Activated B cell treated with CpG ODN at 0.5 μM for 24 hours (primary cell): ENCODE measurements at regions not wholly inside any gene's neighbourhood (a gene's known extent, or its start where the extent isn't known, plus 50 kb on each side); places are given as distances from the start of the nearest gene placed in this dataset.

ENCODE experiments used
- ATAC-seq: fragments of 200-7000 bp; cut with Tn5 transposase; one replicate; pipeline ENCODE4 v1.10.0; 2021; ENCODE audit warnings: low read depth, mild to moderate bottlenecking, moderate library complexity
- CTCF ChIA-PET: fragments of 350-600 bp; sonication (Branson Sonifier 250); formaldehyde crosslinking; loops from one replicate; lab custom pipeline; 2021; ENCODE audit warnings: antibody characterized with exemption; lab: Charles Lee
- POLR2A ChIA-PET: fragments of 350-600 bp; sonication (Branson Sonifier 250); formaldehyde crosslinking; loops from one replicate; lab custom pipeline; 2021; ENCODE audit warnings: antibody characterized with exemption; lab: Charles Lee
- DNase-seq: peaks from one replicate; pipeline ENCODE4 v3.0.0; 2022
- H3K27ac Mint-ChIP-seq: one replicate; pipeline ENCODE4 v1.8.0; 2020; ENCODE audit warnings: mixed read lengths
- H3K27me3 Mint-ChIP-seq: one replicate; pipeline ENCODE4 v1.8.0; 2021; ENCODE audit warnings: mixed read lengths
- H3K36me3 Mint-ChIP-seq: one replicate; pipeline ENCODE4 v1.8.0; 2021; ENCODE audit warnings: low read depth, mixed read lengths
- H3K4me1 Mint-ChIP-seq: one replicate; pipeline ENCODE4 v1.8.0; 2021; ENCODE audit warnings: mixed read lengths
- H3K4me3 Mint-ChIP-seq: one replicate; pipeline ENCODE4 v1.8.0; 2020; ENCODE audit warnings: mild to moderate bottlenecking, mixed read lengths
- H3K9me3 Mint-ChIP-seq: one replicate; pipeline ENCODE4 v1.8.0; 2020; ENCODE audit warnings: mixed read lengths
- intact Hi-C: fragments of 100-400 bp; cut with micrococcal nuclease; formaldehyde crosslinking; loops from one replicate; pipeline ENCODE4 v1.15.1; 2024
- TF ChIP-seq, protein P1 (sequence below): fragments of 200-600 bp; IDR thresholded peaks from one replicate; pipeline ENCODE4 v1.8.0; 2022; ENCODE audit warnings: antibody characterized with exemption, mild to moderate bottlenecking

DNA sequence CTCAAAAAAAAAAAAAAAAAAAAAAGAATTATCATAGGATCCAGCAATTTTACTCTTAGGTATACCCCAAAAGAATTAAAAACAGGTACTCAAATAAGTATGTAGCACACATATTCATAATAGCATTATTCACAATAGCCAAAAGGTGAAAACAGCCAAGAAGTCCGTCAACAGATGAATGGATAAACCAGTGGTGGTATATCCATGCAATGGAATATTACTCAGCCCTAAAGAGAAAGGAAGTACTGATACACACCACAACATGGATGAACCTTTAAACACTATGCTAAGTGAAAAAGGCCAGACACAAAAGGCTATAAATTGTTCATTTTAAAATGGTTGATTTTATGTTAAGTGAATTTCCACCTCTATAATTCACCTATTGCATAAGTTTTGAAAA lies 804.8 kb upstream of the AUTS2 start:
- CTCF ChIA-PET = no interaction called here
- Mint-ChIP-seq H3K4me3 (no peak overlapping the region), H3K4me1 (no peaks in the 10 kb centered on the region), H3K9me3 (peaks cover 2% of the 10 kb centered on the region), H3K36me3 (no peaks in the 10 kb centered on the region), H3K27me3 (no peaks in the 10 kb centered on the region), H3K27ac (no peak overlapping the region)
- DNase-seq (no peak), ATAC-seq (no peak)
- intact Hi-C loops = no loop called here
- TF ChIP-seq, protein P1, sequence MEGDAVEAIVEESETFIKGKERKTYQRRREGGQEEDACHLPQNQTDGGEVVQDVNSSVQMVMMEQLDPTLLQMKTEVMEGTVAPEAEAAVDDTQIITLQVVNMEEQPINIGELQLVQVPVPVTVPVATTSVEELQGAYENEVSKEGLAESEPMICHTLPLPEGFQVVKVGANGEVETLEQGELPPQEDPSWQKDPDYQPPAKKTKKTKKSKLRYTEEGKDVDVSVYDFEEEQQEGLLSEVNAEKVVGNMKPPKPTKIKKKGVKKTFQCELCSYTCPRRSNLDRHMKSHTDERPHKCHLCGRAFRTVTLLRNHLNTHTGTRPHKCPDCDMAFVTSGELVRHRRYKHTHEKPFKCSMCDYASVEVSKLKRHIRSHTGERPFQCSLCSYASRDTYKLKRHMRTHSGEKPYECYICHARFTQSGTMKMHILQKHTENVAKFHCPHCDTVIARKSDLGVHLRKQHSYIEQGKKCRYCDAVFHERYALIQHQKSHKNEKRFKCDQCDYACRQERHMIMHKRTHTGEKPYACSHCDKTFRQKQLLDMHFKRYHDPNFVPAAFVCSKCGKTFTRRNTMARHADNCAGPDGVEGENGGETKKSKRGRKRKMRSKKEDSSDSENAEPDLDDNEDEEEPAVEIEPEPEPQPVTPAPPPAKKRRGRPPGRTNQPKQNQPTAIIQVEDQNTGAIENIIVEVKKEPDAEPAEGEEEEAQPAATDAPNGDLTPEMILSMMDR = no peak
- POLR2A ChIA-PET = no interaction called here

DNA sequence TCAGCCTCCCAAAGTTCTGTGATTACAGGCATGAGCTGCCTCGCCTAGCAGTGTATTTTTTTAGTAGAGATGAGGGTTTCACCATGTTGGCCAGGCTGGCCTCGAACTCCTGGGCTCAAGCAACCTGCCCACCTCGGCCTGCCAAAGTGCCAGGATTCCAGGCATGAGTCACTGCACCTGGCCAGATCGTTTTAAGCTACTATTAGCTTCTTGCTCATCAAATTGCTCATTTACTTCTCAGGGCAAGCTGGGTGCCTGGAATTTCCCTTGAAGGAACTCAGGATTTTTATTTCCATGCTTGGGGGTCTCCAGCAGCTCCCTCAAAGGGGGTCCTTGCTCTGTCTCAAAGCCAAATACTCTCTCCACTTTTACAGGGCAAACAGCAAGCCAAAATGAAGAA lies 798.0 kb upstream of the AUTS2 start:
- Mint-ChIP-seq H3K9me3 (peaks cover 7% of the 10 kb centered on the region), H3K27me3 (no peaks in the 10 kb centered on the region), H3K4me3 (no peak overlapping the region), H3K4me1 (no peaks in the 10 kb centered on the region), H3K27ac (no peak overlapping the region), H3K36me3 (no peaks in the 10 kb centered on the region)
- no peak for ATAC-seq
- CTCF ChIA-PET = no interaction called here
- intact Hi-C loops = no loop called here
- DNase-seq = no peak
- POLR2A ChIA-PET = no interaction called here
- TF ChIP-seq, protein P1 = no peak

DNA sequence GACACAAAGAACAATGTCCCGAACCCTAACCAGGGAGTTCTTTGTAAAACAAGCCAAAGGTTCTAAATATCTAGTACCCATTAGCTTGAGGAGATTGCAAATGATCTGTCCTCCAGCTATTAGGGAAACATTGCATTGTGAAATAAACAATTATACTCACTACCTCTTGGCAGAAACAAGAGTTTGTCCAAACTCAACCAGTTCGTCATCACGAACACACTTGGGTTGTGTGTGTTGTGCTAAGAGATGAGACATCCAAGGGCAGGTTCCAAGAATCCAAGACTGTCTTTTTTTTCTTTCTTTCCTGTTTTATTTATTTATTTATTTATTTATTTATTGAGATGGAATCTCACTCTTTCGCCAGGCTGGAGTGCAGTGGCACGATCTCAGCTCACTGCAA lies 793.1 kb upstream of the AUTS2 start:
- Mint-ChIP-seq H3K27ac (no peak overlapping the region), H3K36me3 (no peaks in the 10 kb centered on the region), H3K9me3 (peaks cover 16% of the 10 kb centered on the region), H3K4me1 (no peaks in the 10 kb centered on the region), H3K27me3 (no peaks in the 10 kb centered on the region), H3K4me3 (no peak overlapping the region)
- DNase-seq = no peak
- CTCF ChIA-PET = no interaction called here
- TF ChIP-seq, protein P1 = no peak
- intact Hi-C loops = no loop called here
- ATAC-seq = no peak
- POLR2A ChIA-PET = no interaction called here

DNA sequence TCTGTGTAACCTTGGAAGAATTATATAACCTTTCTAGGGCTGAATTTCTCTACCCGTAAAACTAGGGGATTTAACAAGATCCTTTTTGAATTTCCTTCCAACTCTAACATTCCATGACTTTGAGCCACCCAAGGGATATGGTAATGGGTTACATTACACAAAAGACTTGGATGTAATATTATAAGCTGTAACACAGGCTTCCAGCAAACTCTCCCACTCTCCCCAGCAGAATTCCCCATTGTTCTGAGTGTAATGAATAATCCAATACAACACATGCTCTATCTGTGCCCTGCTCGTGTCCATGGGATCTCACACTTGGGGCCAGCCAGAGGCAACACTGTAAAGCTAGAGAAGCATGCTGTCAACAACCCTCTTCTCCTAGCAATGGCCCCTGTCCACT lies 790.6 kb upstream of the AUTS2 start:
- H3K9me3 Mint-ChIP-seq = peaks cover 12% of the 10 kb centered on the region
- ChIA-PET POLR2A (no interaction called here), CTCF (no interaction called here)
- DNase-seq (no peak), ATAC-seq (no peak)
- TF ChIP-seq, protein P1 = no peak
- intact Hi-C loops = no loop called here
- H3K36me3 Mint-ChIP-seq = no peaks in the 10 kb centered on the region
- no peaks in the 10 kb centered on the region for H3K4me1 Mint-ChIP-seq
- H3K27ac Mint-ChIP-seq = no peak overlapping the region
- no peak overlapping the region for H3K4me3 Mint-ChIP-seq
- H3K27me3 Mint-ChIP-seq = no peaks in the 10 kb centered on the region

DNA sequence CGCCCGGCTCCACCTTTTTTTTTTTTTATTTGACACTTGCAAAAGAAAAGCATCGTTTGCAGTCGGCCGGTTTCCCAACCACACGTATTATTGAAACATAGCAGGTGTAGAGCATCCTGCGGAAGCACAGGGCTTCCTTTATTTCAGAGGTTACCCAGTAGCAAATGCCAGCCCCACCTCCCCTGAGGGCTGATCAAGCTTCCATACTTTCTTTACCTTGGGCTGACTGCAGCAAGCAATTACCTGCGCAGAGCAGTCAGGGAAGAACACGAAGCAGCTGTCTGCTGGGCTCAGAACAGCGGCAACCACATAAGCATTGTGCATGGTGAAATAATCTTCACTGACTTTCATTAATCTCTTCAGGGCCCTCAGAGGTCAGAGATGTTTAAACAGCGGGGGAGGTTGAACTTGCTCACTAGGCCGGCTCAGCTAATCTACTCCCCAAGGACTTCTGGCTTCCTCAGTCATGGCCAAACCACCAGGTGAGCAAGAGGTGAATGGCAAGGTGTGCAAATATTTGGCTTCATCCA lies 784.7 kb upstream of the AUTS2 start:
- DNase-seq (no peak), ATAC-seq (no peak)
- intact Hi-C loops = no loop called here
- CTCF ChIA-PET = no interaction called here
- no peak overlapping the region for H3K27ac Mint-ChIP-seq
- H3K36me3 Mint-ChIP-seq = no peaks in the 10 kb centered on the region
- TF ChIP-seq, protein P1 = no peak
- POLR2A ChIA-PET = no interaction called here
- H3K4me1 Mint-ChIP-seq = no peaks in the 10 kb centered on the region
- H3K27me3 Mint-ChIP-seq = no peaks in the 10 kb centered on the region
- H3K9me3 Mint-ChIP-seq = peaks cover 8% of the 10 kb centered on the region
- no peak overlapping the region for H3K4me3 Mint-ChIP-seq
